ENCODE measurements at regions not wholly inside any gene's neighbourhood (a gene's known extent, or its start where the extent isn't known, plus 50 kb on each side); places are given as distances from the start of the nearest gene placed in this dataset.

GRCh38 chr10:34936061-34936460, 121.0 kb upstream of the PARD3 start:
- peaks cover 0 to 2% of the 10 kb centered on the region in 2 donors for H3K9me3 ChIP-seq (ENCODE audit: control insufficient read depth in 2 of 2, low read length in 2 of 2)
- no peak overlapping the region for H3K9ac ChIP-seq (ENCODE audit: low read length in 2 of 2)
- H3K4me3 ChIP-seq (ENCODE audit: low read length in 2 of 2), result no peak overlapping the region
- no peaks in the 10 kb centered on the region for H3K27me3 ChIP-seq (ENCODE audit: control insufficient read depth in 1 of 2, insufficient read depth in 2 of 2, low read length in 2 of 2)
- peaks cover 11% of the 10 kb centered on the region for H3K4me1 ChIP-seq (ENCODE audit: control insufficient read depth, insufficient read depth, low read length)
- no peaks in the 10 kb centered on the region for H3K36me3 ChIP-seq (ENCODE audit: control insufficient read depth in 2 of 2, insufficient read depth in 2 of 2, low read length in 2 of 2)
- H3K27ac ChIP-seq (ENCODE audit: low read length), result no peak overlapping the region

GRCh38 chr10:34933676-34934075, 118.6 kb upstream of the PARD3 start:
- Histone ChIP-seq H3K9ac (ENCODE audit: low read length in 2 of 2) (no peak overlapping the region), H3K27me3 (ENCODE audit: control insufficient read depth in 1 of 2, insufficient read depth in 2 of 2, low read length in 2 of 2) (no peaks in the 10 kb centered on the region), H3K4me1 (ENCODE audit: control insufficient read depth, insufficient read depth, low read length) (peaks cover 11% of the 10 kb centered on the region), H3K4me3 (ENCODE audit: low read length in 2 of 2) (peak overlapping the region in 1 of 2 donors; percentile 44), H3K36me3 (ENCODE audit: control insufficient read depth in 2 of 2, insufficient read depth in 2 of 2, low read length in 2 of 2) (no peaks in the 10 kb centered on the region), H3K9me3 (ENCODE audit: control insufficient read depth in 2 of 2, low read length in 2 of 2) (peaks cover 0 to 2% of the 10 kb centered on the region in 2 donors), H3K27ac (ENCODE audit: low read length) (no peak overlapping the region)

- no peak overlapping the region for H3K4me3 ChIP-seq (ENCODE audit: low read length in 2 of 2)
- no peaks in the 10 kb centered on the region for H3K9me3 ChIP-seq (ENCODE audit: control insufficient read depth in 2 of 2, low read length in 2 of 2)
- no peaks in the 10 kb centered on the region for H3K27me3 ChIP-seq (ENCODE audit: control insufficient read depth in 1 of 2, insufficient read depth in 2 of 2, low read length in 2 of 2)
- peaks cover 11% of the 10 kb centered on the region for H3K4me1 ChIP-seq (ENCODE audit: control insufficient read depth, insufficient read depth, low read length)
- no peak overlapping the region for H3K27ac ChIP-seq (ENCODE audit: low read length)
- H3K36me3 ChIP-seq (ENCODE audit: control insufficient read depth in 2 of 2, insufficient read depth in 2 of 2, low read length in 2 of 2), result no peaks in the 10 kb centered on the region
- H3K9ac ChIP-seq (ENCODE audit: low read length in 2 of 2), result no peak overlapping the region
Measured at GRCh38 chr10:34932235-34932634, 117.1 kb upstream of the PARD3 start.

GRCh38 chr10:34931216-34931615, 116.1 kb upstream of the PARD3 start:
- H3K36me3 ChIP-seq (ENCODE audit: control insufficient read depth in 2 of 2, insufficient read depth in 2 of 2, low read length in 2 of 2), result no peaks in the 10 kb centered on the region
- H3K4me1 ChIP-seq (ENCODE audit: control insufficient read depth, insufficient read depth, low read length), result peaks cover 11% of the 10 kb centered on the region
- H3K27ac ChIP-seq (ENCODE audit: low read length), result no peak overlapping the region
- no peak overlapping the region for H3K9ac ChIP-seq (ENCODE audit: low read length in 2 of 2)
- H3K4me3 ChIP-seq (ENCODE audit: low read length in 2 of 2), result no peak overlapping the region
- H3K9me3 ChIP-seq (ENCODE audit: control insufficient read depth in 2 of 2, low read length in 2 of 2), result no peaks in the 10 kb centered on the region
- no peaks in the 10 kb centered on the region for H3K27me3 ChIP-seq (ENCODE audit: control insufficient read depth in 1 of 2, insufficient read depth in 2 of 2, low read length in 2 of 2)

- Histone ChIP-seq H3K27ac (ENCODE audit: low read length) (no peak overlapping the region), H3K27me3 (ENCODE audit: control insufficient read depth in 1 of 2, insufficient read depth in 2 of 2, low read length in 2 of 2) (no peaks in the 10 kb centered on the region), H3K4me3 (ENCODE audit: low read length in 2 of 2) (no peak overlapping the region), H3K9me3 (ENCODE audit: control insufficient read depth in 2 of 2, low read length in 2 of 2) (peaks cover 0 to 6% of the 10 kb centered on the region in 2 donors), H3K4me1 (ENCODE audit: control insufficient read depth, insufficient read depth, low read length) (no peaks in the 10 kb centered on the region), H3K36me3 (ENCODE audit: control insufficient read depth in 2 of 2, insufficient read depth in 2 of 2, low read length in 2 of 2) (no peaks in the 10 kb centered on the region), H3K9ac (ENCODE audit: low read length in 2 of 2) (no peak overlapping the region)
Measured at GRCh38 chr10:34922138-34922537, 107.0 kb upstream of the PARD3 start.

GRCh38 chr10:34920578-34920977, 105.5 kb upstream of the PARD3 start:
- Histone ChIP-seq H3K36me3 (ENCODE audit: control insufficient read depth in 2 of 2, insufficient read depth in 2 of 2, low read length in 2 of 2) (no peaks in the 10 kb centered on the region), H3K27me3 (ENCODE audit: control insufficient read depth in 1 of 2, insufficient read depth in 2 of 2, low read length in 2 of 2) (no peaks in the 10 kb centered on the region), H3K9ac (ENCODE audit: low read length in 2 of 2) (no peak overlapping the region), H3K27ac (ENCODE audit: low read length) (no peak overlapping the region), H3K4me3 (ENCODE audit: low read length in 2 of 2) (no peak overlapping the region), H3K4me1 (ENCODE audit: control insufficient read depth, insufficient read depth, low read length) (no peaks in the 10 kb centered on the region), H3K9me3 (ENCODE audit: control insufficient read depth in 2 of 2, low read length in 2 of 2) (peaks cover 0 to 6% of the 10 kb centered on the region in 2 donors)

- Histone ChIP-seq H3K27me3 (ENCODE audit: control insufficient read depth in 1 of 2, insufficient read depth in 2 of 2, low read length in 2 of 2) (no peaks in the 10 kb centered on the region), H3K36me3 (ENCODE audit: control insufficient read depth in 2 of 2, insufficient read depth in 2 of 2, low read length in 2 of 2) (no peaks in the 10 kb centered on the region), H3K9ac (ENCODE audit: low read length in 2 of 2) (no peak overlapping the region), H3K9me3 (ENCODE audit: control insufficient read depth in 2 of 2, low read length in 2 of 2) (no peaks in the 10 kb centered on the region), H3K4me1 (ENCODE audit: control insufficient read depth, insufficient read depth, low read length) (no peaks in the 10 kb centered on the region), H3K27ac (ENCODE audit: low read length) (no peak overlapping the region), H3K4me3 (ENCODE audit: low read length in 2 of 2) (no peak overlapping the region)
Measured at GRCh38 chr10:34918776-34919315, 103.8 kb upstream of the PARD3 start.

GRCh38 chr10:34918060-34918775, 103.1 kb upstream of the PARD3 start:
- Histone ChIP-seq H3K36me3 (ENCODE audit: control insufficient read depth in 2 of 2, insufficient read depth in 2 of 2, low read length in 2 of 2) (no peaks in the 10 kb centered on the region), H3K4me3 (ENCODE audit: low read length in 2 of 2) (no peak overlapping the region), H3K27ac (ENCODE audit: low read length) (no peak overlapping the region), H3K4me1 (ENCODE audit: control insufficient read depth, insufficient read depth, low read length) (no peaks in the 10 kb centered on the region), H3K27me3 (ENCODE audit: control insufficient read depth in 1 of 2, insufficient read depth in 2 of 2, low read length in 2 of 2) (no peaks in the 10 kb centered on the region), H3K9ac (ENCODE audit: low read length in 2 of 2) (no peak overlapping the region), H3K9me3 (ENCODE audit: control insufficient read depth in 2 of 2, low read length in 2 of 2) (no peaks in the 10 kb centered on the region)

GRCh38 chr10:34916314-34916713, 101.2 kb upstream of the PARD3 start:
- no peaks in the 10 kb centered on the region for H3K9me3 ChIP-seq (ENCODE audit: control insufficient read depth in 2 of 2, low read length in 2 of 2)
- H3K4me1 ChIP-seq (ENCODE audit: control insufficient read depth, insufficient read depth, low read length), result no peaks in the 10 kb centered on the region
- H3K27me3 ChIP-seq (ENCODE audit: control insufficient read depth in 1 of 2, insufficient read depth in 2 of 2, low read length in 2 of 2), result no peaks in the 10 kb centered on the region
- H3K36me3 ChIP-seq (ENCODE audit: control insufficient read depth in 2 of 2, insufficient read depth in 2 of 2, low read length in 2 of 2), result no peaks in the 10 kb centered on the region
- no peak overlapping the region for H3K9ac ChIP-seq (ENCODE audit: low read length in 2 of 2)
- H3K27ac ChIP-seq (ENCODE audit: low read length), result no peak overlapping the region
- H3K4me3 ChIP-seq (ENCODE audit: low read length in 2 of 2), result no peak overlapping the region

- Histone ChIP-seq H3K27me3 (ENCODE audit: control insufficient read depth in 1 of 2, insufficient read depth in 2 of 2, low read length in 2 of 2) (no peaks in the 10 kb centered on the region), H3K4me1 (ENCODE audit: control insufficient read depth, insufficient read depth, low read length) (no peaks in the 10 kb centered on the region), H3K9me3 (ENCODE audit: control insufficient read depth in 2 of 2, low read length in 2 of 2) (no peaks in the 10 kb centered on the region), H3K36me3 (ENCODE audit: control insufficient read depth in 2 of 2, insufficient read depth in 2 of 2, low read length in 2 of 2) (no peaks in the 10 kb centered on the region), H3K9ac (ENCODE audit: low read length in 2 of 2) (no peak overlapping the region), H3K4me3 (ENCODE audit: low read length in 2 of 2) (no peak overlapping the region), H3K27ac (ENCODE audit: low read length) (no peak overlapping the region)
Measured at GRCh38 chr10:34912771-34913170, 97.7 kb upstream of the PARD3 start.

GRCh38 chr10:34911661-34912205, 96.6 kb upstream of the PARD3 start:
- H3K36me3 ChIP-seq (ENCODE audit: control insufficient read depth in 2 of 2, insufficient read depth in 2 of 2, low read length in 2 of 2), result no peaks in the 10 kb centered on the region
- no peaks in the 10 kb centered on the region for H3K27me3 ChIP-seq (ENCODE audit: control insufficient read depth in 1 of 2, insufficient read depth in 2 of 2, low read length in 2 of 2)
- H3K9ac ChIP-seq (ENCODE audit: low read length in 2 of 2), result no peak overlapping the region
- H3K4me3 ChIP-seq (ENCODE audit: low read length in 2 of 2), result no peak overlapping the region
- no peaks in the 10 kb centered on the region for H3K9me3 ChIP-seq (ENCODE audit: control insufficient read depth in 2 of 2, low read length in 2 of 2)
- H3K27ac ChIP-seq (ENCODE audit: low read length), result no peak overlapping the region
- no peaks in the 10 kb centered on the region for H3K4me1 ChIP-seq (ENCODE audit: control insufficient read depth, insufficient read depth, low read length)

All from stomach smooth muscle (tissue), 2 donors.